Stimulated activated CD8-positive, alpha-beta memory T cell treated with anti-CD3 and anti-CD28 coated beads, Interleukin-15, amount 100 ng/mL, for 24 hours (primary cell): ENCODE measurements at regions not wholly inside any gene's neighbourhood (a gene's known extent, or its start where the extent isn't known, plus 50 kb on each side); places are given as distances from the start of the nearest gene placed in this dataset.
"Not testable (repeated sequence)": the region's sequence is repeated elsewhere in the genome, so short reads cannot be mapped to it uniquely, and the experiment has no call there.

Experiments
- DNase-seq: peaks from one replicate; pipeline ENCODE4 v3.0.0-alpha.2; 2020; ENCODE audit warnings: low read depth

DNA sequence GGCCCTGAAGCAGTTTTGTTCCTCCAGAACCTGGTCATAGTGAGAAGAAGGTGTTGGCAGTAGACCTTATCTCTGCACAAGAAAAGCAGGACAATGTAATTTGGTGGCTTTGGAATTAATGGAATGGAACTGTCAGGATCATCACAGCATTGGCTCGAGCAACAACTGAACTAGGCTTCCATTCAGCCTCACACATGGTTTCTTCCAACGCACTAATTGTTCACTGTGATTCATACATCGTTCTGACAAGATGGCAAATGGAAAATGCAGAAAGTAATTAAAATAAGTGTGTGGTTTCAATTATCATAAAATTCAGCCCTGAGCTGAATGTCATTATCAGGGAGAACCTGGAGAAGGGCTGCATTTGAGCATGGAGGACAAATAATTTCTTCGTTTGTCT lies 80.6 kb downstream of the MFSD1 start:
- DNase-seq, result no peak

DNA sequence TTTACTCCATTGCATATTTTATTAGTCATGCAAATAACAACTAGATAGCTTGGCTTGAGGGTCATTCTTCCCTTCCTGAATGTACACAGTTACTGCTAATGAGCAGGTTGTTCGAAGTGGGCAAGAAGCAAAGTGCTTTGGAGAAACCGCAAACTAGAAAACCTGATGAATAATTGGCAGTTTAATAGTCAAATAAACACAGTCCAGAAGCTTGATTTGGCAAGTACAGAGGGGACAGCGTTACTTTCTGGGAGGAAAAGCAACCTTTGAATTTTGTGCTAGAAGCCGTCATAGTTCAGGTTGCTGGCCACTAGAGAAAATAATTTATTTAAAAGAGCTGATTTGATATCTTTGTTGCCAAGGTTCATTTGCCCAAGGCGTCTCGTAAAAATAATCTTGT lies 94.9 kb downstream of the MFSD1 start:
- no peak for DNase-seq

DNA sequence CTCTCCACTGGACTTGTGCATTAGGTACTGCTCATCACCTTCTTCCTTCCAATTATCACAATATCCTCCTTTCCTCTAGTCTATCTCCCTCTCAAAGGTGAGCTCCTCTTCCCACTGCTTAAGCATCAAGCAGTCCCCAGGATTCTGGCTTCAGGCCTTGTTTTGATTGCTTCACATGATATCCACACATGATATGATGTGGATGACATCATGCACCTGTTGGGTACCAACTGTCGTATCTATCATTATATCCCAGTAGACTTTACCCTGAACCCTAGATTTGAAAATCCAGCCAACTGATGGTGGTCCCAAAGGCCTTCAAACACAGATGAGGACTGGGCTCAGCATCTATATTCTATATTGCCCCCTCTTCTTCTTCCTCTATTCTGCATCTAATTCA lies 104.9 kb downstream of the MFSD1 start:
- DNase-seq, result no peak

DNA sequence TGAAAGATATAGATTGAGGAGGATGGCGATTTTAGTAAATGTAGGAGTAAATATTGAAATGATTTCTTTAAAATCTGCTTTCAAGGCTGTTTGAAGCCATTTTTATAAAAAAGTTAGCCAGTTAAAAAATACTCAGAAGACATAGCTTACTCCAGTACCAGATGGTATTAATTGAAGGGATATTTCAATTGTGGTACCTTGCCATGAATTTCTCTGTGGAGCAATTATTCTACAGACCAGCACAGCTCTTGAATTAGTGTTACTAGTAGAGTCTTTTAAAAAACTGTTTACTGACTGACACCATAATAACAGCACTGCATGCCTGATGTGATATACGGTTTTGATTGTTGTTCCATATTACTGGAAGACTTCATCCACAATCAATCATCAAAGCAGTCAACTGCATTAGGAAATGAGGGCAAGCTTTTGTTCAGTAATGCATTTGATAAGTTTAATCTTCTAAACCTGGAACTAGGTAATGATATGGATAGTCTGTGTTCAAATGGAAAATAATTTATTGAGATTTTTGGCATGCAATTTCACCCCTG lies 106.4 kb downstream of the MFSD1 start:
- no peak for DNase-seq

DNA sequence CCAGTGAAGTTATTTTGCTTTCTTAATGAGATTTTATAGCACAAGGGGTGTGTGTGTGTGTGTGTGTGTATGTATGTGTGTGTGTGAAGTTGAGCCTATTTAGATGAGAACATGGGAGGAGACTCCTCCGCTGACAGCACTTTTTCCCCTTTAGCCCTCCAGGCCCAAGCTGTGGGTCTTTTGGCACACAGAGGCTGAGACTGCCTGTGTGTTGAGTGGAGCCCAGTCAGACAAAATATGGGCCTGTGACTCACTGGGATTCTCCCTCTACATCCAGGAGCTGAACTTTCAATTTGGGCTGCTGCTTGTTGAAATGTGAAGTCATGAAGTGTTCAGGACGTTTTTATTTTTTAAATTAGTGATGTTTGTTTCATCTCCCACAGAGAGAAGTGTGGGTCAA lies 108.0 kb downstream of the MFSD1 start:
- no peak for DNase-seq

DNA sequence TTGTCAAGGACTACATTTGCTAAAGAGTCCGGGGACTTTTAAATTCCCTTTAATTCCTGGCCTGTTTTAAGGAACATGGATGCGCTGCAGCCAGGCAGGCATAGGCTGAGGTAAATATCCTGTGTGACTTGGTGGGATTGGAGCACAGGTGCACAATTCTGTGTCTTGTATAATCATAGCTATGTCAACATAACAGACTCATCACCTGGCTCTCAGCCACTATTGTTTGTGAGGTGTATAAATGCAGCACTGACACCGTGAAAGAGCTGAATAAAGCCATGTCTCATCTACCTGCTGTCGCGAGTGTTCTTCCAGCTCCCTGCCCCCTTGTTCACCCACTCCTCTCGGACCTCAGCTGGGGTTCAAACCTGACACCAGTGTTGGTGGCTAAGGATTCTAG lies 109.7 kb downstream of the MFSD1 start:
- no peak for DNase-seq

DNA sequence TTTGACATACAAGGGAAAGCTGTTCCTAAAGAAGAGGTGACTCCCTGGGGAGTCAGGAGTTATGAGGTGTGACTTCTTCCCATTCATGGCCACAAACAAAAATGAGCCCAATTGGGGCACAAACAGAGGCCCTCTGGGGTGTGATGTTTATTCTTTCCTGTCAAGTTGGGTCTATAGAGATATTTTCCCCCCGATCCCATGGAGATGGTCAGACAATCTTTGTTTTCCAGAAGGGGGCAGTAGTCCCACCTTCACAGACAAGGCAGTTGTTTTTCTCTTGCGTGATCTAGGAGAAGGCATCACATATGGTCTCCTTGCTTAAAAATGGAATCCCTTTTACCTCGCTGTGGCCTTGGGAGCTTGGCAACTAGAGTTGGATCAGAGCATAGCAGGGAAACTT lies 110.3 kb downstream of the MFSD1 start:
- no peak for DNase-seq

DNA sequence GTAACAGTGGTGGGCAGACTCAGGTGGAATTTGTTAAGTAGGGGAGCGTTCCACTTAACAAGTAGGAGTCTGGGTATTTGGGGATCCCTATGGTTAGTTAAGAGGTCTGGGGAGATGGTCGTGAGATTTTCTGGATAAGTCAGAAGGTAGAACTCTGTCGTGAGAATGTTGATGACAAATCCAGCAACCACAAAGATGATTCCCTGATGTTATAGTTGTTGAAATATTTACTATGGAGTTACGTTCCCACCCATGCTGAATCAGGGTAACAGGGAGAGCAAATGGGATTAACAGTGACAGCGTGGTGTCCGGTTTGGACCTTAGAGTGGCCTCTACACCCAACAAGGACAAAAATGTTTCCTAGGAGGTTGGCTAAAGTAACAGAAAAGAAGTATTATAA lies 110.8 kb downstream of the MFSD1 start:
- no peak for DNase-seq

DNA sequence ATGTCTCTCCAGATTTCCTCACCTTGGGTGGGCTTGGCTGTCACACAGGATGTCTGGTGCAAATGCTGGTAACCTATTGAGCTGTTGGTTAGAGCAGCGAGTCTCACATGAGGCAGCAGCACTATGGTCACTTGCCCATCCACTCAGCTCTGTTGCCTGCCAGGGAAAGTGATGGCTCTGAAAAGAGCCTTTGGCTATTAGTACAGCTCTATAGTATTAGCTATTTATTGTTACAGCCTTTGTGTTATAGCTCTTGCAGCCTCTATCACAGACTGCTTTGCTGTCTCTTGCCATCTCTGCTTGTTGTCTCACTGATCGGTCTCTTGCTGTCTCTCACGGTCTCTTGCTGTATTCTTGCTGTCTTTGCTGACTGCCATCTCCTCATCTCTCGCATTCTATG lies 114.3 kb downstream of the MFSD1 start:
- no peak for DNase-seq

DNA sequence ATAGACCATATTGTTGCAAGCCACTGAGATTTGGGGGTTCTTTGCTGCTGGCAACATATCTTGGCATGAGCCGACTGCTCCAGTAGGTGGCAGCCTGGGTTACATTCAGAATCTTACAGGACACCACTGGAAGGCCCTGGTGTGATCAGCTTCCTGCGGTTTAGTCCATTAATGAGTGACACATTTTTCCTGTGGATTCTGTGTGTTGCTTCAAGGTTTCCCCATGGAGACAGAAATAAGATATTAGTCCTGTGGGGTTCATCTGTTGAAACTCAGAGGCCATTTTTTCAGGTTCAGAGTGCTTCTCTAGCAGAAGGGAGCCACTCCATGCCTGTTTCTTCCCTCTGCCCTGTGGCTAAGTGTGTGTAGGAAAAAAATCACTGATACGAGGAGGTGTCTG lies 116.2 kb downstream of the MFSD1 start:
- no peak for DNase-seq

DNA sequence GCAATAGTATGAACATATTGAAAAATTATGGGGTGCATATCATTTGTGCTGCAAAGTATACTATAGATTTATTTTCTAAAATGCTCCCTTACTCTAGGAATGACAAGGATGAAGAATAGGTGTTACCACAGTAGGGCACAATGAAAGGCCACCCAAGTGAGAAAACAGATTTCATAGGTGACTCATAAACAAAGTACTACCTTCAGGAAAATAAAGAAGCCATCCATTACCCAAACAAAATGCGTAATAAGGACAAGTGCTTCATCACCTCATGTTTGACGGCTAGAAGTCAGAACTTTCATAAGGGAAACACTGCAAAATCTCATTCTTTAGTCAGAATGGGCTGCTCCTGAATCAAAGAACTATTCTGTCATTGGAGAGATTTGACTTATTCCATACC lies 116.6 kb downstream of the MFSD1 start:
- DNase-seq, result no peak

DNA sequence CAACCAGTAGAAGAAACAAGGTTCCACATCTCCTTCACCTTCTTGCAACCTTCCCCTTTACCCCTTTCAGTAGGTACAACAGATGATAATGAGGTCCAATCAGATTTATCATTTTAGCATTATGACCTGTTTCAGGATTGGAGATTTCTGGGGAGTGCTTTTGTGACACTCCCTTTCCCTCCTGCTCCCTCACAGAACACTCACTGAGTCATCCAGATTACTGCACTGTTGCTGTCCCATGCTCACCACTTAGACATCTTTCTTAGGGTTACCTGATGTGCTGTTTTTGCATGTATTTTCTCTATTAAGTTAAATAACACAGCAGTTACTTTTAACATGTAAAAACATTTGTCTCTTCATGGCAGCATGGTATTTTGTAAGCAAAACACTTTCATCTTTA lies 118.5 kb downstream of the MFSD1 start:
- no peak for DNase-seq

DNA sequence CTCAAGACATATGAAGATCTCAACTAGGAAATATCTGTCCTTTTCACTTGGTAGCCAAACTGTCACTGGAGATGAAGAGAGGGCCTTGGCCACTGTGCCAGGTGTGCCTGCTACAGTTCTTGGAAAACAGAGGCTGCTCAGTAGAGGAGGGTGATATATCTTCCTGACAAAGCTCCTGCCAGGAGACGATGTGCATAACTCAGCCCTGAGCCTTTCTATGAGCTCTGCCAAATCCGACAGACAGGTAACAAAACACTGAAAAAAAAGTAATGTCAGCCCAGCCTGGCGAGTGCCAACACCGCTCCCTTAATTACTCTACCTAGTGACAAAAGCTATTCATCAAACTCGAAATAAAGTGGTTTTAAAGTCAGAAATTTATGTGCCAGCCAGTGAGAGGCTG lies 123.2 kb downstream of the MFSD1 start:
- no peak for DNase-seq

DNA sequence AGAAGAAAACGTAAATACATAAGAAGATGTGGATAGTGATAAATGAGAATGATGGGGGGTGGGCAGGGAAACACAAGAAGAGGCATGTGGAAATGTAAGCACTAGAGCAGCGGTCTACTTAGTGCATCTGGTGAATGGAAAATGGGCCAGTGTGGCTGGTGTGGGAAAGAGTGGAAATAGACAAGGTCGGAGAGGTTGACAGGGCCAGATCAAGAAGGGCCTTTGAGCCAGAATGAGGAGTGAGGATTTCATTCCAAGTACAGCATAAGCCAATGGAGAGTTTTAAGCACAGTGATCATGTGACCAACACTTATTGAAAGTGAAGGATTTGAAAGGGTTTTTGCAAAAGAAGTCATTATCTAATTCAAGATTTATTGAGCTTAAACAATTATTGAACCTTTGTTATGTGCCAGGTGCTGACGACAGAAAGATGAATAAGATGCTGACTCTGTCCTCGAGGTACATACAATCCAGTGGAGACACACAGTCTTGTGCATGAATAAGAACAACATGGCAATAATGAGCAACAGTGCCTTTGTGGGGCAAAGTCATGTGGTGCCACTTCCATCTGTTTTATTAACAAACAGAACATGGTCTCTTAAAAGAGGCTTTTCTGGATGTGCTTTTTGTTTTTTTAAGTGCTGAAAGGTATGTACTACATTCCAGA lies 124.1 kb downstream of the MFSD1 start:
- no peak for DNase-seq

DNA sequence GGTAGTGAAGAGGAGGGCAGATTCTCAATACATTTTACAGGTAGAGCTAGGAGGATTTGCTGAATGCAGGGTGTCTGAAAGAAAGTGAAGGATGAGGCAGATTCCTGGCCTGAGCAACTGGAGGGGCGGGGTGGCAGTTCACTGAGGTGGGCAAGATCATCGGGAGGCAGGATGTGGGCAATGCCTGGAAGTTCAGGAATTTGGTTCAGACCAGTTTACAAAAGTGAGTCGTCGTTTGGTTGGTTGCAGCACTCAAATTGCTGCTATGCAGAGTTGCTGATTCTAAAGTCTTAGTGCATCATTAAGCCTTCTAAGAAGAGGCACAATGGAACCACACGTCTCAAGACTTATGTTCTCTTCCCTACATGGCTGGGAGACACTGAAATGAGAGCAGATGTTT lies 134.0 kb downstream of the MFSD1 start:
- DNase-seq, result no peak

DNA sequence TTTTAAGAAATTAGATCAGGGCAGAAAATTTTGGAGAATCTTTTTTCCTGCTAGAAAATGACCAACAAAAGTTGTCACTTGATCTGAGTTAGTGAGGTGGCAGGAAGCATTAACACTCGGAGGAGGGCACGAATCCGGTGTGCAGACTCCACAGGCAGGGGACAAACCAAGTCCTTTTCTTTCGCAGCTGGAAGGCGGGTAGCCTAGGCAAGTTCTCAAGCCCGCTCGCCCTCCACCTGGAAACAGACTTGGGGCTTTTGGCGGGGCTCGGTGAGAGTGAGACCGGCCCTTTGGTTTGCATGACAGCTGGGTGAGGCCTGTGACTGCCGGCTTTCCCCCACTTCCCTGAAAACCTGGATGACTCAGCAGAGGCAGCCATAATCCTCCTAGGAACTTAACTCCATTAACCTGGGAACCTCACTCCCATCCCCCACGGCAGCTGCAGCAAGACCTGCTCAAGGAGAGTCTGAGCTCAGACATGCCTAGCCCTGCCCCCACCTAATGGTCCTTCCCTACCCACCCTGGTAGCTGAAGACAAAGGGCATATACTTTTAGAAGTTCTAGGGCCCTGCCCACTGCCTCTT lies 134.8 kb downstream of the MFSD1 start:
- DNase-seq, result no peak

DNA sequence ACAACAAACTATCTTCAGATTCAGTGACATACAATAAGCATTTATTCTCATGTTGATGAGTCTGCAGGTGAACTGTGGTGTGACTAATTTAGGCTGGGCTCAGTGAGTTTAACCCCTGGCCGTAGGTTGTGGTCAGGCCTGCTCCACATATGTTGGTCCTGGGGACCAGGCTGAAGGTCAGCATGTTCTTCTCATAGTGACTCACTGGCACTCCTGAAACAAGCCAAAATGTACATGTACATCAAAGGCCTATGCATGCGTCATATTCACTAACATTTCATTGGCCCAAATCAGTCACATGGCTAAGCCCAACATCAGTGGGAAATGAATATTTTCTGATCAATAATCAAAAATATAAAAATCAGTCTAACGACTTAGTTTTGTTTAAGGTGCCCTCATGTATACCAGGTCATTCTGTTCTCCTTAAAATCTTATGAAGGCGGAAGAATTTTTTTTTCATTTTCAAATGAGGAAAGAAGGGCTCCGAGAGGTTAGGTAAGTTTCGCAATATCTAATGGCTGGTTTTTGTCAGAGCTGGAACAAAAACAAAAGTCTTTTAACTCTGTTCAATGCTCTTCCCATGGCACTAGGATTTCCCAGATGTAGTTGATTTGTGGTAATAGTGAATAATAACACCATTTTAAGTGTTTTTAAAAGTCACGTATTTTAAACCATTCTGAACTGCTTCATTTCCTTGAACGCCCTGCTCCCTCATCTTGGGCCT lies 148.5 kb downstream of the MFSD1 start:
- DNase-seq, result no peak

DNA sequence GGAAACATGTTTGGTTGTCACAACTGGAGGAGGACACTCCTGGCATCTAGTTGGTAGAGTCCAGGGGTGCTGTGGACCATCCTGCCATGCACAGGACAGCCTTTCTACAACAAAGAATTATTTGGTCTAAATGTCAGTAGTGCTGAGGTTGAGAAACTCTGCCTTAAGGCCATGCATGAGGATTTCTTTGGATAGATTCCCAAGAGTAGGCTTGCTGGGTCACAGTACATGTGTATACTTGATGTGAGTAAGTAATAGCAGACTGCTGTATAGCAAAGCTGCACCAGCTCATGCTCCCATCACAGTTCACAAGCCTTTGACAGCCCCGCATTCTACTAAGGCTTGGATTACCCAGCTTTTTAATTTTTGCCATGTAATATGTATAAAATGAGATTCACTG lies 151.3 kb downstream of the MFSD1 start:
- no peak for DNase-seq

DNA sequence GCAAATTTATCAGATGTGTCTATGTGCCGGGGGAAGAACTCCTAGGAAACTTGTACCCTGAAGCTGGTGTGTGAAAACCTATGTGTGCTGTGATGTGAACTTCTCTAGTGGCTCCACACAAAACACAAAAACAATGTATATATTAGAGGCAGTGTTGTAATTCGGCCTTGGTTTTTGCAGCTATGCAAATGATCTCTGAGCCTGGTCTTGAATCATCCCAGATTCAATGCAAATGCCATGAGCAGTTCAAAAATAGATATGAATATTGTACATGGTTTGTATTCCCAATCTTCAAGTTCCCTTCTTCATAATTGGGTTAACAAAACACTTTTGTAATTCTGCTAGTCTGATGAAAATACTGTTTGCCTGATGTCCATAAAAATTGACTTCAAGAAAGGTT lies 152.6 kb downstream of the MFSD1 start:
- no peak for DNase-seq

DNA sequence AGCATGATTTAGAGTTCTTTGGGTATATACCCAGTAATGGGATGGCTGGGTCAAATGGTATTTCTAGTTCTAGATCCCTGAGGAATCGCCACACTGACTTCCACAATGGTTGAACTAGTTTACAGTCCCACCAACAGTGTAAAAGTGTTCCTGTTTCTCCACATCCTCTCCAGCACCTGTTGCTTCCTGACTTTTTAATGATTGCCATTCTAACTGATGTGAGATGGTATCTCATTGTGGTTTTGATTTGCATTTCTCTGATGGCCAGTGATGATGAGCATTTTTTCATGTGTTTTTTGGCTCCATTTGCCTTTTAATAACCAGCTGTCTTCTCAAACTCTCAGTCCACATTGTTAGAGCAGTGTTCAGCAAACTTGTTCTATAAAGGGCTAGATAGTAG lies 155.9 kb downstream of the MFSD1 start:
- not testable (repeated sequence) for DNase-seq

DNA sequence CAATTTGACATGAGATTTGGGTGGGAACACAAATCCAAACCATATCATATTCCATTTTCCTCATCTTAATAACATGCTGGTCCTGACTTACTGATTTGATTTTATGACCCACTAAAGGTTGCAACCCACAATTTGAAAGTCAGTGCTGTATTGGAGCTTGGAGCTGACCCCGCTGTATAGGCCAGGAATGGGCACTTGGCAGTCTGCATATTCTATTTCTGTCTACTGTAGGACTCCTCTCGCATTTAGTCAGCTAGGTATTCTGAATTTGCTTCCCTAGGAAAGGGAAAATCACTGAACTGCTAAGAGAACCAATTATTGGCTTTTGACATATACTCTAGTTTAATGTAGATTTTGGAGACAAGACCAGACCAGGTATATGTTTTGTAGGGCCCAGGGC lies 157.0 kb downstream of the MFSD1 start:
- no peak for DNase-seq

DNA sequence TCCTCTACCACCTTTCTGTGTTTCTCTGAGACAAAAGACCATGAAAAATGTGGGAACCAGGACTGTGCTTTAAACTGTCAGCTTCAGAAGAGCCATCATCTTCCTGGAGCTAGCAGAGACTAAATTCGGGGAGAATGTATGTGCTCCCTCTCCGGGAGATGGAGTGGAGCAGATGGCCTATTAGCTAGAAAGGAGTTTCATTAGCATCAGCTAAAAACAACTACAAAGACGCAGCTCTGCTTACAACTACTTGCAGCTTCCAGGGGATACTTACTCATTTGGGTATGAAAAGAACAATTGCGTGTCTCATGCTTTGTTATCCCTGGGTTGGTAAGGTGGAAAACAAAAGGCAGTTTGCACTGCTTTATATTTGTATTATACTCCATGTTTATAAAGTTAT lies 159.6 kb downstream of the MFSD1 start:
- DNase-seq, result no peak

DNA sequence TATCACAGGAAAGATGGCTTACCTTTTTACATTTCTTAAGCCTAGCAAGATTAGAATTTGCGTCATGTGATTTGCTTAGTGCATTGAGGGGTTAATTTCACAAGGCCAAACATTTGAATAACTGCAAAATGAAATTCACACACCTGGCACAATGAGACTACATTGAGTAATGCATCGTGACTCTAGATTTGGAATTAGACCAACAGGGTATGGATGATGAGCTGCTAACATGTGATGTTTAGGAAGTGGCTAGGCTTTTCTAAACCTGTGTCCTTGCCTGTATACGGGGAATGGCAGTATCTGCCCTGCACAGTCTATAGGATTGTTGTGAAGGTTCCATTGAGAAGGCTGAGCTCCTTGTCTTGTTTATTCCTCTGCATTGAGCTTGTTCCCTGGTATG lies 160.1 kb downstream of the MFSD1 start:
- DNase-seq, result no peak

DNA sequence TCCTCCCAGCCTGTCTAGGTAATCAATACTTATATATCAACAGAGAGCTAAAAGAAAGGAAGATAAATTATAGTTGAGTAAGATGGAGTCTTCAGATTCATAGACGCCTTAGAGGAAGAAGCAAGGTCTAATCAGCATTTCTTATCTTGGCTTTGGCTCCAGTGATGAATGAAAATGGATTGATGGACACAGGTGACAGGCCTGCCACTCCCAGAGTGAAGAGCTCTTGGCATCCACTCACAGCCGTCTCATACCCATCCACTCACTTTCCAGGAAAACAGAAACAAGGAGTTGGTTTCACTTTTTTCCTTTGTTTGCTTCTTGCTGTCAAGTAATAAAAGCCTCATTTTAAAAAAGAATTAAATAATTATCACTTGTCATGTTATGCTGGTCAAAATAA lies 168.2 kb downstream of the MFSD1 start:
- no peak for DNase-seq
